Liver (tissue), 8 donors: ENCODE measurements at regions not wholly inside any gene's neighbourhood (a gene's known extent, or its start where the extent isn't known, plus 50 kb on each side); places are given as distances from the start of the nearest gene placed in this dataset.

Experiments used
- DNase-seq: peaks from one replicate; pipeline ENCODE4 v3.0.0-alpha.2; 2017; ENCODE audit warnings: low spot score
- H3K27ac ChIP-seq, 2 donors: one replicate each; pipeline ENCODE4 v1.7.0; 2013; ENCODE audit warnings: inconsistent platforms in 2 of 2, low read length in 2 of 2, control low read depth in 1 of 2, low read depth in 1 of 2, mild to moderate bottlenecking in 1 of 2
- H3K27me3 ChIP-seq, 4 donors: one replicate each; pipeline versions ENCODE4 v1.6.1 to v1.7.0; 2013; ENCODE audit warnings: low read length in 3 of 4, inconsistent platforms in 1 of 4, mild to moderate bottlenecking in 1 of 4, moderate library complexity in 1 of 4; ENCODE audit not compliant: control insufficient read depth in 4 of 4, insufficient read depth in 4 of 4
- H3K36me3 ChIP-seq, 4 donors: one replicate each; pipeline versions ENCODE4 v1.6.1 to v1.7.0; 2013; ENCODE audit warnings: low read length in 3 of 4, mild to moderate bottlenecking in 3 of 4, low read depth in 1 of 4, moderate library complexity in 1 of 4; ENCODE audit not compliant: control insufficient read depth in 4 of 4, insufficient read depth in 3 of 4
- H3K4me1 ChIP-seq, 4 donors: one replicate each; pipeline versions ENCODE4 v1.6.1 to v1.7.0; 2013; ENCODE audit warnings: low read length in 3 of 4, mild to moderate bottlenecking in 3 of 4, moderate library complexity in 1 of 4; ENCODE audit not compliant: control insufficient read depth in 4 of 4, insufficient read depth in 4 of 4
- H3K4me3 ChIP-seq, 3 donors: one replicate each; pipeline versions ENCODE4 v1.6.1 to v1.7.0; 2013; ENCODE audit warnings: low read length in 3 of 3, control low read depth in 1 of 3, low read depth in 1 of 3, mild to moderate bottlenecking in 1 of 3
- H3K9ac ChIP-seq, 2 donors: one replicate each; pipeline ENCODE4 v1.7.0; 2013; ENCODE audit warnings: low read length in 2 of 2, mild to moderate bottlenecking in 2 of 2, moderate library complexity in 2 of 2, control low read depth in 1 of 2, low read depth in 1 of 2
- H3K9me3 ChIP-seq, 4 donors: one replicate each; pipeline versions ENCODE4 v1.6.1 to v1.7.0; 2013; ENCODE audit warnings: low read length in 3 of 4; ENCODE audit not compliant: control insufficient read depth in 4 of 4
- EGR1 ChIP-seq, 2 donors: IDR thresholded peaks; 2 replicates each; pipeline ENCODE4 v1.6.1; 2016 to 2018; ENCODE audit warnings: antibody characterized with exemption in 2 of 2, low read depth in 2 of 2
- FOXA1 ChIP-seq: IDR thresholded peaks from 2 replicates; pipeline ENCODE4 v1.6.1; 2016; ENCODE audit warnings: antibody characterized with exemption
- HNF4A ChIP-seq, 2 donors: conservative IDR thresholded peaks; 2 replicates each; pipeline ENCODE4 v1.6.1; 2016; ENCODE audit warnings: antibody characterized with exemption in 2 of 2, mild to moderate bottlenecking in 2 of 2
- HNF4G ChIP-seq: IDR thresholded peaks from 2 replicates; pipeline ENCODE4 v1.6.1; 2016; ENCODE audit warnings: antibody characterized with exemption
- JUND ChIP-seq, 2 donors: IDR thresholded peaks; 2 replicates each; pipeline ENCODE4 v1.6.1; 2016; ENCODE audit warnings: antibody characterized with exemption in 2 of 2
- NR2F2 ChIP-seq: IDR thresholded peaks from 2 replicates; pipeline ENCODE4 v1.6.1; 2016; ENCODE audit warnings: antibody characterized with exemption
- RAD21 ChIP-seq, 2 donors: IDR thresholded peaks; 2 replicates each; pipeline ENCODE4 v1.6.1; 2016; ENCODE audit warnings: antibody characterized with exemption in 2 of 2, mild to moderate bottlenecking in 2 of 2
- RXRA ChIP-seq, 2 donors: IDR thresholded peaks; 2 replicates each; pipeline ENCODE4 v1.6.1; 2017 to 2018; ENCODE audit warnings: antibody characterized with exemption in 2 of 2, mild to moderate bottlenecking in 1 of 2
- SP1 ChIP-seq: IDR thresholded peaks from 2 replicates; pipeline ENCODE4 v1.6.1; 2018; ENCODE audit warnings: antibody characterized with exemption, mild to moderate bottlenecking
- TAF1 ChIP-seq: conservative IDR thresholded peaks from 2 replicates; pipeline ENCODE4 v1.6.1; 2016; ENCODE audit warnings: antibody characterized with exemption, mild to moderate bottlenecking
- YY1 ChIP-seq: IDR thresholded peaks from 2 replicates; pipeline ENCODE4 v1.6.1; 2016; ENCODE audit warnings: antibody characterized with exemption, mild to moderate bottlenecking
- WGBS: extraction: QIAGEN DNeasy Blood & Tissue Kit; methylation state at CpG from one replicate; pipeline ENCODE4 v1.1.7; 2013; 5-methylcytosine and 5-hydroxymethylcytosine counted together
- TF ChIP-seq, protein P1 (sequence below): IDR thresholded peaks from 2 replicates; pipeline ENCODE4 v1.6.1; 2016; ENCODE audit warnings: antibody characterized with exemption
- TF ChIP-seq, protein P2 (sequence below): fragments of 150-350 bp; IDR thresholded peaks from 2 replicates; pipeline ENCODE4 v1.5.1; 2017; ENCODE audit warnings: improper control_type of control experiment, low read depth, low read length; ENCODE audit not compliant: missing input control
- TF ChIP-seq, protein P3 (sequence below): IDR thresholded peaks from 2 replicates; pipeline ENCODE4 v1.6.1; 2016; ENCODE audit warnings: antibody characterized with exemption
- TF ChIP-seq, protein P4 (sequence below): IDR thresholded peaks from 2 replicates; pipeline ENCODE4 v1.6.1; 2016; ENCODE audit warnings: antibody characterized with exemption
- donor health status: healthy.
- donor health status: healthy.
- donor health status: healthy.
- donor health status: healthy.
- donor health status: healthy.

DNA sequence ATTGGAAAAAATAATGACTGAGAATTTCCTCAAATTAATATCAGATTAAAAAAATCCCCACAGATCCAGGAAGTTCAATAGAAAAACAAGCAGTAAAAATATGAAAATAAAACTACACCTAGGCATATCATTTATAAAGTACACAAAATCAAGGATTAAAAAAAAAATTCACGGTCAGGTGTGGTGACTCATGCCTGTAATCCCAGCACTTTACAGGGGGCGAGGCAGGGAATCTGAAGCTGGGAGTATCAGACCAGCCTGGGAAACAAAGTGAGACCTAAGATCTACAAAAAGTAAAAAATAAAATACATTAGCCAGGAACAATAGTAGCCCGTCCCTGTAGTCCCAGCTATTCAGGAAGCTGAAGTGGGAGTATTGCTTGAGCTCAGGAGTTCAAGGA is 778.3 kb upstream of the ALCAM start:
- 78% methylated on average over 3 of the region's 3 CpGs for WGBS
- no peak for DNase-seq
- H3K9me3 ChIP-seq = no peaks in the 10 kb centered on the region
- H3K9ac ChIP-seq = no peak overlapping the region
- no peak overlapping the region for H3K4me3 ChIP-seq
- H3K36me3 ChIP-seq = no peaks in the 10 kb centered on the region
- TF ChIP-seq, protein P1, sequence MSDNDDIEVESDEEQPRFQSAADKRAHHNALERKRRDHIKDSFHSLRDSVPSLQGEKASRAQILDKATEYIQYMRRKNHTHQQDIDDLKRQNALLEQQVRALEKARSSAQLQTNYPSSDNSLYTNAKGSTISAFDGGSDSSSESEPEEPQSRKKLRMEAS = no peak
- TF ChIP-seq TAF1 (no peak), FOXA1 (no peak), NR2F2 (no peak), EGR1 (IDR thresholded peaks at IDR 0.05; ENCODE audit: low read depth in 2 of 2) (no peak), SP1 (no peak), YY1 (no peak), RAD21 (IDR thresholded peaks at IDR 0.05) (no peak), RXRA (IDR thresholded peaks at IDR 0.05) (no peak), HNF4A (conservative IDR thresholded peaks at IDR 0.05) (no peak), HNF4G (no peak)
- TF ChIP-seq, protein P2, sequence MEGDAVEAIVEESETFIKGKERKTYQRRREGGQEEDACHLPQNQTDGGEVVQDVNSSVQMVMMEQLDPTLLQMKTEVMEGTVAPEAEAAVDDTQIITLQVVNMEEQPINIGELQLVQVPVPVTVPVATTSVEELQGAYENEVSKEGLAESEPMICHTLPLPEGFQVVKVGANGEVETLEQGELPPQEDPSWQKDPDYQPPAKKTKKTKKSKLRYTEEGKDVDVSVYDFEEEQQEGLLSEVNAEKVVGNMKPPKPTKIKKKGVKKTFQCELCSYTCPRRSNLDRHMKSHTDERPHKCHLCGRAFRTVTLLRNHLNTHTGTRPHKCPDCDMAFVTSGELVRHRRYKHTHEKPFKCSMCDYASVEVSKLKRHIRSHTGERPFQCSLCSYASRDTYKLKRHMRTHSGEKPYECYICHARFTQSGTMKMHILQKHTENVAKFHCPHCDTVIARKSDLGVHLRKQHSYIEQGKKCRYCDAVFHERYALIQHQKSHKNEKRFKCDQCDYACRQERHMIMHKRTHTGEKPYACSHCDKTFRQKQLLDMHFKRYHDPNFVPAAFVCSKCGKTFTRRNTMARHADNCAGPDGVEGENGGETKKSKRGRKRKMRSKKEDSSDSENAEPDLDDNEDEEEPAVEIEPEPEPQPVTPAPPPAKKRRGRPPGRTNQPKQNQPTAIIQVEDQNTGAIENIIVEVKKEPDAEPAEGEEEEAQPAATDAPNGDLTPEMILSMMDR = no peak
- TF ChIP-seq, protein P3, sequence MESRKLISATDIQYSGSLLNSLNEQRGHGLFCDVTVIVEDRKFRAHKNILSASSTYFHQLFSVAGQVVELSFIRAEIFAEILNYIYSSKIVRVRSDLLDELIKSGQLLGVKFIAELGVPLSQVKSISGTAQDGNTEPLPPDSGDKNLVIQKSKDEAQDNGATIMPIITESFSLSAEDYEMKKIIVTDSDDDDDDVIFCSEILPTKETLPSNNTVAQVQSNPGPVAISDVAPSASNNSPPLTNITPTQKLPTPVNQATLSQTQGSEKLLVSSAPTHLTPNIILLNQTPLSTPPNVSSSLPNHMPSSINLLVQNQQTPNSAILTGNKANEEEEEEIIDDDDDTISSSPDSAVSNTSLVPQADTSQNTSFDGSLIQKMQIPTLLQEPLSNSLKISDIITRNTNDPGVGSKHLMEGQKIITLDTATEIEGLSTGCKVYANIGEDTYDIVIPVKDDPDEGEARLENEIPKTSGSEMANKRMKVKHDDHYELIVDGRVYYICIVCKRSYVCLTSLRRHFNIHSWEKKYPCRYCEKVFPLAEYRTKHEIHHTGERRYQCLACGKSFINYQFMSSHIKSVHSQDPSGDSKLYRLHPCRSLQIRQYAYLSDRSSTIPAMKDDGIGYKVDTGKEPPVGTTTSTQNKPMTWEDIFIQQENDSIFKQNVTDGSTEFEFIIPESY = no peak
- no peaks in the 10 kb centered on the region for H3K27me3 ChIP-seq
- no peaks in the 10 kb centered on the region for H3K4me1 ChIP-seq
- no peak overlapping the region for H3K27ac ChIP-seq

DNA sequence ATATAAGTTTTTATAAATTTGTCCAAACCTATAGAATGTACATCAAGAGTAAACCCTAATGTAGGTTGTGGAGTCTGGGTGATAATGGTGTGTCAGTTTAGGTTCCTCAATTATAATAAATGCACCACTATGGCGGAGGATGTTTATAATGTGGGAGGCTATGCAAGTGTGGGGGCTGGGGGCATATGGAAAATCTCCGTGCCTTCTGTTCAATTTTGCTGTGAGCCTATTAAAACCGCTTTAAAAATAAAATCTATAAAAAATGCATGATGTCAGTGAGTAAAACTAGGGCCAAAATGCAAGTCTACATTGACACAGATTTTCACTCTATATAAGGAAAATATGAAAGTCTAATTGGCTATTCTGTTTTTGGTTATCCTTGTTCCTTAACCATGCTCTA is 774.9 kb upstream of the ALCAM start:
- H3K4me1 ChIP-seq = no peaks in the 10 kb centered on the region
- H3K27ac ChIP-seq = no peak overlapping the region
- no peaks in the 10 kb centered on the region for H3K36me3 ChIP-seq
- no peak for DNase-seq
- H3K27me3 ChIP-seq = no peaks in the 10 kb centered on the region
- H3K4me3 ChIP-seq = no peak overlapping the region
- no peaks in the 10 kb centered on the region for H3K9me3 ChIP-seq
- WGBS = 88% methylated on average over 3 of the region's 3 CpGs
- no peak overlapping the region for H3K9ac ChIP-seq
- TF ChIP-seq, protein P3 = no peak
- no peak for TF ChIP-seq SP1
- TF ChIP-seq RXRA (IDR thresholded peaks at IDR 0.05) = no peak
- no peak for TF ChIP-seq NR2F2
- TF ChIP-seq YY1 = no peak
- no peak for TF ChIP-seq TAF1
- TF ChIP-seq, protein P1 = no peak
- TF ChIP-seq HNF4G = no peak
- TF ChIP-seq EGR1 (IDR thresholded peaks at IDR 0.05; ENCODE audit: low read depth in 2 of 2) = no peak
- TF ChIP-seq HNF4A (conservative IDR thresholded peaks at IDR 0.05) = no peak
- TF ChIP-seq, protein P4, sequence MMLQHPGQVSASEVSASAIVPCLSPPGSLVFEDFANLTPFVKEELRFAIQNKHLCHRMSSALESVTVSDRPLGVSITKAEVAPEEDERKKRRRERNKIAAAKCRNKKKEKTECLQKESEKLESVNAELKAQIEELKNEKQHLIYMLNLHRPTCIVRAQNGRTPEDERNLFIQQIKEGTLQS = no peak
- no peak for TF ChIP-seq RAD21 (IDR thresholded peaks at IDR 0.05)
- TF ChIP-seq JUND (IDR thresholded peaks at IDR 0.05) = no peak
